ENCODE measurements at regions not wholly inside any gene's neighbourhood (a gene's known extent, or its start where the extent isn't known, plus 50 kb on each side); places are given as distances from the start of the nearest gene placed in this dataset.

DNA sequence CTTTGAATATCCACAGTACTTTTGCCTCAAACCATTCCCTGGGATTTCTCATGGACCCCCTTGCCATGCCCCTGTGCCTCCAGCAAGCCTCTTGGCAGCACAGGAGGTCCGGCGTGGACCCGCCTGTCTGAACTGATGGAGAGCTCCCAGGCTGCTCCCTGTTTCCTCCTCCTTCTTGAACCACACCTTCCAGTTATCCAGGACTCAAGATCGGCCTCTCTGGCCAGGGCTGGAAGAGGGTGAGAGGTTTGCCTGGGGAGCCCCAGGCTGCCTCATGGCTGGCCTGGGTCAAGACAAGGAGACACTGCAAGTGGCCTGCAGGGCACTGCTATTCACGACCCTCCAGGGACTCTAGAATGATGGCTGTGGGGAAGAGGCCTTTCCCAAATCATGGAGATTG lies 93.6 kb upstream of the WASF3 start:
- Histone ChIP-seq H3K27ac (ENCODE audit: low read length) (no peak overlapping the region), H3K27me3 (replicated peaks; ENCODE audit: insufficient read depth, low read length) (no peaks in the 10 kb centered on the region), H3K79me2 (ENCODE audit: low read length) (no peaks in the 10 kb centered on the region), H3F3A (ENCODE audit: insufficient read depth, low read length) (no peaks in the 10 kb centered on the region), H4K20me1 (ENCODE audit: insufficient read depth, low read length) (no peaks in the 10 kb centered on the region), H3K9me2 (replicated peaks; ENCODE audit: insufficient read depth, low read length) (no peaks in the 10 kb centered on the region), H3K9ac (ENCODE audit: low read length) (no peak overlapping the region), H3K36me3 (replicated peaks; ENCODE audit: insufficient read depth, low read length) (no peaks in the 10 kb centered on the region), H3K4me2 (ENCODE audit: low read depth, low read length) (no peak overlapping the region), H2AFZ (ENCODE audit: low read length) (no peak overlapping the region), H3K4me3 (ENCODE audit: low read length) (no peak overlapping the region), H3K4me1 (ENCODE audit: low read length) (no peaks in the 10 kb centered on the region), H3K9me3 (replicated peaks; ENCODE audit: insufficient read depth, low read length) (no peaks in the 10 kb centered on the region)
- no peak for DNase-seq
- TF ChIP-seq EZH2phosphoT487 (IDR thresholded peaks at IDR 0.05; ENCODE audit: low read length) (no peak), EZH2 (optimal IDR thresholded peaks at IDR 0.05; ENCODE audit: low read depth, low read length) (no peak)
- TF ChIP-seq, protein P1, sequence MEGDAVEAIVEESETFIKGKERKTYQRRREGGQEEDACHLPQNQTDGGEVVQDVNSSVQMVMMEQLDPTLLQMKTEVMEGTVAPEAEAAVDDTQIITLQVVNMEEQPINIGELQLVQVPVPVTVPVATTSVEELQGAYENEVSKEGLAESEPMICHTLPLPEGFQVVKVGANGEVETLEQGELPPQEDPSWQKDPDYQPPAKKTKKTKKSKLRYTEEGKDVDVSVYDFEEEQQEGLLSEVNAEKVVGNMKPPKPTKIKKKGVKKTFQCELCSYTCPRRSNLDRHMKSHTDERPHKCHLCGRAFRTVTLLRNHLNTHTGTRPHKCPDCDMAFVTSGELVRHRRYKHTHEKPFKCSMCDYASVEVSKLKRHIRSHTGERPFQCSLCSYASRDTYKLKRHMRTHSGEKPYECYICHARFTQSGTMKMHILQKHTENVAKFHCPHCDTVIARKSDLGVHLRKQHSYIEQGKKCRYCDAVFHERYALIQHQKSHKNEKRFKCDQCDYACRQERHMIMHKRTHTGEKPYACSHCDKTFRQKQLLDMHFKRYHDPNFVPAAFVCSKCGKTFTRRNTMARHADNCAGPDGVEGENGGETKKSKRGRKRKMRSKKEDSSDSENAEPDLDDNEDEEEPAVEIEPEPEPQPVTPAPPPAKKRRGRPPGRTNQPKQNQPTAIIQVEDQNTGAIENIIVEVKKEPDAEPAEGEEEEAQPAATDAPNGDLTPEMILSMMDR (IDR thresholded peaks at IDR 0.05; ENCODE audit: low read length), result no peak

DNA sequence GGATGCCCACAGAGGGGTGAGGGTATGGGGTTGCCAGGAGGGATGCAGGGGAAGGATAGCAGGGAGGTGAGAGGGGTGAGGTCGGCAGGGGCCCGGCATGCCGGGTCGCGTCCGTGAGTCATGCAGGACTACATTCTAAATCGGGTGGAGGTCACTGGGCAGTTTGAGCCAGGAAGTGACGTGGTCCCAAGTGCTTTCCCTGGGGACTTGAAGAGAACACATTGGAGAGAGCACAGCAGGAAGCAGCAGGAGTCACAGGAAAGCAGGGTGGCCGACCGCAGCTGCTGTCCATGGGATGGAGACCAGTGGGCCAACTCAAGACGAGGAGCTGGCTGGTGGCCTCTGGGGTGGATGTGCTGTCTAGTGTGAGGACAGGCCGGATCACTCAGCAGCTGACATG lies 92.0 kb upstream of the WASF3 start:
- H3K36me3 ChIP-seq (replicated peaks; ENCODE audit: insufficient read depth, low read length), result no peaks in the 10 kb centered on the region
- H3K4me1 ChIP-seq (ENCODE audit: low read length), result no peaks in the 10 kb centered on the region
- no peak overlapping the region for H3K4me3 ChIP-seq (ENCODE audit: low read length)
- no peaks in the 10 kb centered on the region for H3K9me3 ChIP-seq (replicated peaks; ENCODE audit: insufficient read depth, low read length)
- no peak overlapping the region for H3K4me2 ChIP-seq (ENCODE audit: low read depth, low read length)
- no peaks in the 10 kb centered on the region for H4K20me1 ChIP-seq (ENCODE audit: insufficient read depth, low read length)
- no peaks in the 10 kb centered on the region for H3K9me2 ChIP-seq (replicated peaks; ENCODE audit: insufficient read depth, low read length)
- H3K9ac ChIP-seq (ENCODE audit: low read length), result no peak overlapping the region
- TF ChIP-seq, protein P1 (IDR thresholded peaks at IDR 0.05; ENCODE audit: low read length), result no peak
- TF ChIP-seq EZH2phosphoT487 (IDR thresholded peaks at IDR 0.05; ENCODE audit: low read length) (no peak), EZH2 (optimal IDR thresholded peaks at IDR 0.05; ENCODE audit: low read depth, low read length) (no peak)
- H3F3A ChIP-seq (ENCODE audit: insufficient read depth, low read length), result no peaks in the 10 kb centered on the region
- no peaks in the 10 kb centered on the region for H3K79me2 ChIP-seq (ENCODE audit: low read length)
- H2AFZ ChIP-seq (ENCODE audit: low read length), result no peak overlapping the region
- H3K27ac ChIP-seq (ENCODE audit: low read length), result no peak overlapping the region
- H3K27me3 ChIP-seq (replicated peaks; ENCODE audit: insufficient read depth, low read length), result no peaks in the 10 kb centered on the region
- DNase-seq, result no peak

DNA sequence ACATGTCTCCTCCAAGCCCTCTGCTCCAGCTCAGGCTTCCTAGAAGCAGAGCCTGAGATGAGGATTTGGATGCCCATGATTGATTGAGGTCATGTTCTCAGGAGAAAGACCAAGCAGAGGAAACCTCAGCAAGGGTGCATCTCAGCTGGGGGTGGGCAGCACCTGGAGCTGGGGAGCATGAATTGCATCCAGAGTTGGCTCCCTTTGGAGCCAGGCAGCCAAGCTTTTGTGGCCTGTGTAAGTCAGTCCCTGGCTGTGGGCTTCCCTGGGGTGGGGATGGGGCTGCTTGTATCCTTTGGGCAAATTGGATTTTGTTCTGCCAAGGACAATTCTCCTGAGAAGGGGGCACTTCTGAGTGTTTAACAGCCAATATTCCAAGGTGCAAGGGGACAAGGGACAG lies 91.5 kb upstream of the WASF3 start:
- Histone ChIP-seq H3K9me2 (replicated peaks; ENCODE audit: insufficient read depth, low read length) (no peaks in the 10 kb centered on the region), H4K20me1 (ENCODE audit: insufficient read depth, low read length) (no peaks in the 10 kb centered on the region), H3K36me3 (replicated peaks; ENCODE audit: insufficient read depth, low read length) (no peaks in the 10 kb centered on the region), H3K79me2 (ENCODE audit: low read length) (no peaks in the 10 kb centered on the region), H3K27ac (ENCODE audit: low read length) (no peak overlapping the region), H3K9ac (ENCODE audit: low read length) (no peak overlapping the region), H3K27me3 (replicated peaks; ENCODE audit: insufficient read depth, low read length) (no peaks in the 10 kb centered on the region), H3K4me1 (ENCODE audit: low read length) (no peaks in the 10 kb centered on the region), H3F3A (ENCODE audit: insufficient read depth, low read length) (no peaks in the 10 kb centered on the region), H2AFZ (ENCODE audit: low read length) (no peak overlapping the region), H3K9me3 (replicated peaks; ENCODE audit: insufficient read depth, low read length) (no peaks in the 10 kb centered on the region), H3K4me3 (ENCODE audit: low read length) (no peak overlapping the region), H3K4me2 (ENCODE audit: low read depth, low read length) (no peak overlapping the region)
- no peak for DNase-seq
- TF ChIP-seq, protein P1 (IDR thresholded peaks at IDR 0.05; ENCODE audit: low read length), result no peak
- TF ChIP-seq EZH2 (optimal IDR thresholded peaks at IDR 0.05; ENCODE audit: low read depth, low read length) (no peak), EZH2phosphoT487 (IDR thresholded peaks at IDR 0.05; ENCODE audit: low read length) (no peak)

Data from MM.1S (cell line).